HUES64 (cell line): ENCODE measurements at regions not wholly inside any gene's neighbourhood (a gene's known extent, or its start where the extent isn't known, plus 50 kb on each side); places are given as distances from the start of the nearest gene placed in this dataset.

Experiments
- H3K27ac ChIP-seq: 2 replicates; pipeline ENCODE4 v1.7.0; 2013; ENCODE audit warnings: low read depth, low read length, inconsistent platforms
- H3K27me3 ChIP-seq: 2 replicates; pipeline ENCODE4 v1.6.1; 2013; ENCODE audit warnings: mild to moderate bottlenecking, low read length; ENCODE audit not compliant: insufficient read depth
- H3K36me3 ChIP-seq: 2 replicates; pipeline ENCODE4 v1.6.1; 2013; ENCODE audit warnings: mild to moderate bottlenecking, low read length; ENCODE audit not compliant: insufficient read depth
- H3K4me1 ChIP-seq: 2 replicates; pipeline ENCODE4 v1.6.1; 2013; ENCODE audit warnings: mild to moderate bottlenecking, low read length, moderate library complexity; ENCODE audit not compliant: insufficient read depth
- H3K4me3 ChIP-seq: 2 replicates; pipeline ENCODE4 v1.5.1; 2013; ENCODE audit warnings: mild to moderate bottlenecking, low read length, moderate library complexity
- H3K9ac ChIP-seq: 2 replicates; pipeline ENCODE4 v1.6.1; 2013; ENCODE audit warnings: mild to moderate bottlenecking, low read depth, low read length
- H3K9me3 ChIP-seq: 2 replicates; pipeline ENCODE4 v1.6.1; 2013; ENCODE audit warnings: low read depth, low read length; ENCODE audit not compliant: insufficient read depth
- WGBS: fragments of 150-250, 120-280 bp; methylation state at CpG from one replicate; pipeline ENCODE4 v1.1.7; 2013; ENCODE audit warnings: missing lambda C conversion rate; 5-methylcytosine and 5-hydroxymethylcytosine counted together

GRCh38 chr22:49587987-49588386, 239.7 kb downstream of the BRD1 start:
- Histone ChIP-seq H3K36me3 (no peaks in the 10 kb centered on the region), H3K27me3 (no peaks in the 10 kb centered on the region), H3K4me1 (no peaks in the 10 kb centered on the region), H3K27ac (no peak overlapping the region), H3K9me3 (no peaks in the 10 kb centered on the region), H3K9ac (no peak overlapping the region), H3K4me3 (no peak overlapping the region)
- 92% methylated on average over 13 of the region's 13 CpGs for WGBS

GRCh38 chr22:49587421-49587820, 240.3 kb downstream of the BRD1 start:
- H3K27me3 ChIP-seq, result no peaks in the 10 kb centered on the region
- no peaks in the 10 kb centered on the region for H3K36me3 ChIP-seq
- H3K27ac ChIP-seq, result no peak overlapping the region
- no peak overlapping the region for H3K9ac ChIP-seq
- H3K4me3 ChIP-seq, result no peak overlapping the region
- H3K4me1 ChIP-seq, result no peaks in the 10 kb centered on the region
- 93% methylated on average over 13 of the region's 13 CpGs for WGBS
- H3K9me3 ChIP-seq, result no peaks in the 10 kb centered on the region

GRCh38 chr22:49586873-49587272, 240.8 kb downstream of the BRD1 start:
- Histone ChIP-seq H3K4me3 (no peak overlapping the region), H3K9me3 (no peaks in the 10 kb centered on the region), H3K9ac (no peak overlapping the region), H3K27ac (no peak overlapping the region), H3K36me3 (no peaks in the 10 kb centered on the region), H3K27me3 (no peaks in the 10 kb centered on the region), H3K4me1 (no peaks in the 10 kb centered on the region)
- 83% methylated on average over 12 of the region's 12 CpGs for WGBS

GRCh38 chr22:49586244-49586748, 241.4 kb downstream of the BRD1 start:
- no peaks in the 10 kb centered on the region for H3K9me3 ChIP-seq
- no peak overlapping the region for H3K4me3 ChIP-seq
- H3K36me3 ChIP-seq, result no peaks in the 10 kb centered on the region
- H3K4me1 ChIP-seq, result no peaks in the 10 kb centered on the region
- 93% methylated on average over 20 of the region's 20 CpGs for WGBS
- no peaks in the 10 kb centered on the region for H3K27me3 ChIP-seq
- no peak overlapping the region for H3K27ac ChIP-seq
- H3K9ac ChIP-seq, result no peak overlapping the region

GRCh38 chr22:49585461-49586243, 242.0 kb downstream of the BRD1 start:
- Histone ChIP-seq H3K4me3 (no peak overlapping the region), H3K9ac (no peak overlapping the region), H3K27ac (no peak overlapping the region), H3K36me3 (no peaks in the 10 kb centered on the region), H3K4me1 (no peaks in the 10 kb centered on the region), H3K27me3 (no peaks in the 10 kb centered on the region), H3K9me3 (no peaks in the 10 kb centered on the region)
- WGBS, result 94% methylated on average over 20 of the region's 23 CpGs

GRCh38 chr22:49583886-49584505, 243.7 kb downstream of the BRD1 start:
- no peaks in the 10 kb centered on the region for H3K27me3 ChIP-seq
- H3K9ac ChIP-seq, result no peak overlapping the region
- no peaks in the 10 kb centered on the region for H3K36me3 ChIP-seq
- peaks cover 3% of the 10 kb centered on the region; the same call in 1 of the 2 replicates for H3K9me3 ChIP-seq
- no peak overlapping the region for H3K27ac ChIP-seq
- no peak overlapping the region for H3K4me3 ChIP-seq
- WGBS, result 96% methylated on average over 26 of the region's 26 CpGs
- no peaks in the 10 kb centered on the region for H3K4me1 ChIP-seq

- peaks cover 3% of the 10 kb centered on the region; the same call in 1 of the 2 replicates for H3K9me3 ChIP-seq
- WGBS, result 89% methylated on average over 11 of the region's 11 CpGs
- H3K4me1 ChIP-seq, result no peaks in the 10 kb centered on the region
- H3K27ac ChIP-seq, result no peak overlapping the region
- H3K4me3 ChIP-seq, result no peak overlapping the region
- no peaks in the 10 kb centered on the region for H3K36me3 ChIP-seq
- H3K27me3 ChIP-seq, result no peaks in the 10 kb centered on the region
- H3K9ac ChIP-seq, result no peak overlapping the region
Measured at GRCh38 chr22:49583341-49583740, 244.3 kb downstream of the BRD1 start.

GRCh38 chr22:49582678-49583077, 245.0 kb downstream of the BRD1 start:
- H3K9me3 ChIP-seq, result peaks cover 3% of the 10 kb centered on the region; the same call in 1 of the 2 replicates

GRCh38 chr22:49582181-49582580, 245.5 kb downstream of the BRD1 start:
- H3K4me1 ChIP-seq, result no peaks in the 10 kb centered on the region
- no peak overlapping the region for H3K9ac ChIP-seq
- H3K27me3 ChIP-seq, result no peaks in the 10 kb centered on the region
- H3K9me3 ChIP-seq, result peaks cover 3% of the 10 kb centered on the region; the same call in 1 of the 2 replicates
- H3K36me3 ChIP-seq, result no peaks in the 10 kb centered on the region
- WGBS, result 76% methylated on average over 4 of the region's 4 CpGs
- no peak overlapping the region for H3K27ac ChIP-seq
- H3K4me3 ChIP-seq, result no peak overlapping the region

More at GRCh38 chr22:49582678-49583077, 245.0 kb downstream of the BRD1 start:
- WGBS, result 93% methylated on average over 11 of the region's 11 CpGs
- Histone ChIP-seq H3K36me3 (no peaks in the 10 kb centered on the region), H3K4me1 (no peaks in the 10 kb centered on the region), H3K27ac (no peak overlapping the region), H3K4me3 (no peak overlapping the region), H3K9ac (no peak overlapping the region), H3K27me3 (no peaks in the 10 kb centered on the region)

- no peaks in the 10 kb centered on the region for H3K27me3 ChIP-seq
Measured at GRCh38 chr22:49580024-49580423, 247.6 kb downstream of the BRD1 start.

More at GRCh38 chr22:49580024-49580423, 247.6 kb downstream of the BRD1 start:
- H3K9ac ChIP-seq, result no peak overlapping the region
- H3K27ac ChIP-seq, result no peak overlapping the region
- no peaks in the 10 kb centered on the region for H3K4me1 ChIP-seq
- no peaks in the 10 kb centered on the region for H3K36me3 ChIP-seq
- WGBS, result 100% methylated on average over 1 of the region's 3 CpGs
- H3K9me3 ChIP-seq, result peaks cover 3% of the 10 kb centered on the region; the same call in 1 of the 2 replicates
- H3K4me3 ChIP-seq, result no peak overlapping the region
